ENCODE measurements at regions not wholly inside any gene's neighbourhood (a gene's known extent, or its start where the extent isn't known, plus 50 kb on each side); places are given as distances from the start of the nearest gene placed in this dataset.

- no peak for TF ChIP-seq CTCF (IDR thresholded peaks at IDR 0.05; ENCODE audit: insufficient read depth, low read length)
- TF ChIP-seq POLR2AphosphoS5 (IDR thresholded peaks at IDR 0.05; ENCODE audit: low read depth) = no peak
- no peak for TF ChIP-seq REST (IDR thresholded peaks at IDR 0.05; ENCODE audit: insufficient replicate concordance, low read depth)
Measured at GRCh38 chr6:119658917-119659316, 309.4 kb upstream of the MAN1A1 start.

Data from HL-60 (cell line).